Mesenchymal stem cell (in vitro differentiated cells and primary cell): ENCODE measurements at regions not wholly inside any gene's neighbourhood (a gene's known extent, or its start where the extent isn't known, plus 50 kb on each side); places are given as distances from the start of the nearest gene placed in this dataset.

Experiments
- DNase-seq: peaks from one replicate; pipeline ENCODE4 v3.0.0-alpha.2; 2013
- H2AFZ ChIP-seq: one replicate; pipeline ENCODE4 v1.6.1; 2013; ENCODE audit warnings: low read depth, mild to moderate bottlenecking, control low read depth, inconsistent platforms, low read length, moderate library complexity
- H2AK5ac ChIP-seq: 2 replicates; pipeline ENCODE4 v1.6.1; 2013; ENCODE audit warnings: low read length, moderate library complexity, mild to moderate bottlenecking, inconsistent platforms; ENCODE audit not compliant: severe bottlenecking
- H2BK120ac ChIP-seq: one replicate; pipeline ENCODE4 v1.6.1; 2013; ENCODE audit warnings: low read depth, mild to moderate bottlenecking, inconsistent platforms, low read length, moderate library complexity
- H2BK12ac ChIP-seq, 2 experiments: one replicate each; pipeline ENCODE4 v1.6.1; 2013; ENCODE audit warnings: inconsistent platforms in 2 of 2, low read length in 2 of 2, mild to moderate bottlenecking in 2 of 2, moderate library complexity in 2 of 2, control low read depth in 1 of 2
- H2BK15ac ChIP-seq: one replicate; pipeline ENCODE4 v1.6.1; 2013; ENCODE audit warnings: mild to moderate bottlenecking, low read depth, inconsistent platforms; ENCODE audit not compliant: poor library complexity, severe bottlenecking
- H2BK5ac ChIP-seq: 2 replicates; pipeline ENCODE4 v1.6.1; 2013; ENCODE audit warnings: low read depth, mild to moderate bottlenecking, low read length, control low read depth, inconsistent platforms; ENCODE audit not compliant: poor library complexity, severe bottlenecking
- H3K14ac ChIP-seq, 2 experiments: one replicate each; pipeline ENCODE4 v1.6.1; 2013; ENCODE audit warnings: inconsistent platforms in 2 of 2, low read length in 2 of 2, control low read depth in 1 of 2, mild to moderate bottlenecking in 1 of 2, moderate library complexity in 1 of 2
- H3K18ac ChIP-seq, 2 experiments: one replicate each; pipeline ENCODE4 v1.6.1; 2013; ENCODE audit warnings: inconsistent platforms in 2 of 2, low read length in 2 of 2, control low read depth in 1 of 2, low read depth in 1 of 2, mild to moderate bottlenecking in 1 of 2
- H3K23ac ChIP-seq, 2 experiments: one replicate each; pipeline ENCODE4 v1.6.1; 2013; ENCODE audit warnings: inconsistent platforms in 2 of 2, low read length in 2 of 2, mild to moderate bottlenecking in 2 of 2, moderate library complexity in 2 of 2, control low read depth in 1 of 2
- H3K27ac ChIP-seq: 2 replicates; pipeline ENCODE4 v1.5.1; 2013; ENCODE audit warnings: mild to moderate bottlenecking, moderate library complexity, low read length, control low read depth, inconsistent platforms; ENCODE audit not compliant: poor library complexity, severe bottlenecking
- H3K27me3 ChIP-seq, 2 experiments: 2 replicates each; pipeline versions ENCODE4 v1.6.1 to v1.7.0; 2013; ENCODE audit warnings: low read length in 2 of 2, mild to moderate bottlenecking in 2 of 2, moderate library complexity in 2 of 2, control low read depth in 1 of 2, inconsistent platforms in 1 of 2; ENCODE audit not compliant: control insufficient read depth in 1 of 2, insufficient read depth in 1 of 2
- H3K36me3 ChIP-seq, 2 experiments: 2 replicates each; pipeline versions ENCODE4 v1.6.1 to v1.7.0; 2013; ENCODE audit warnings: low read length in 2 of 2, control low read depth in 1 of 2, inconsistent platforms in 1 of 2, low read depth in 1 of 2, mild to moderate bottlenecking in 1 of 2; ENCODE audit not compliant: insufficient read depth in 2 of 2, control insufficient read depth in 1 of 2
- H3K4ac ChIP-seq, 2 experiments: one replicate each; pipeline ENCODE4 v1.6.1; 2013; ENCODE audit warnings: inconsistent platforms in 2 of 2, low read length in 2 of 2, mild to moderate bottlenecking in 2 of 2, moderate library complexity in 2 of 2, control low read depth in 1 of 2, low read depth in 1 of 2
- H3K4me1 ChIP-seq: 2 replicates; pipeline ENCODE4 v1.6.1; 2013; ENCODE audit warnings: low read depth, low read length, control low read depth; ENCODE audit not compliant: control insufficient read depth, insufficient read depth
- H3K4me2 ChIP-seq: 2 replicates; pipeline ENCODE4 v1.6.1; 2013; ENCODE audit warnings: low read length, mild to moderate bottlenecking, inconsistent platforms; ENCODE audit not compliant: poor library complexity, severe bottlenecking
- H3K4me3 ChIP-seq, 2 experiments: 2 replicates each; pipeline versions ENCODE4 v1.5.1 to v1.7.0; 2013; ENCODE audit warnings: low read length in 2 of 2, mild to moderate bottlenecking in 2 of 2, control low read depth in 1 of 2, low read depth in 1 of 2; ENCODE audit not compliant: insufficient read depth in 1 of 2
- H3K79me1 ChIP-seq: replicated peaks from 2 replicates; pipeline ENCODE4 v1.6.1; 2013; ENCODE audit warnings: mild to moderate bottlenecking, control low read depth, low read length, inconsistent platforms; ENCODE audit not compliant: poor library complexity, severe bottlenecking
- H3K9ac ChIP-seq: 2 replicates; pipeline ENCODE4 v1.7.0; 2013; ENCODE audit warnings: mild to moderate bottlenecking, low read length, moderate library complexity
- H3K9me3 ChIP-seq: 2 replicates; pipeline ENCODE4 v1.7.0; 2013; ENCODE audit warnings: mild to moderate bottlenecking, low read length; ENCODE audit not compliant: control insufficient read depth
- H4K8ac ChIP-seq: one replicate; pipeline ENCODE4 v1.6.1; 2013; ENCODE audit warnings: inconsistent platforms, mild to moderate bottlenecking, low read length, moderate library complexity
- H4K91ac ChIP-seq: one replicate; pipeline ENCODE4 v1.6.1; 2013; ENCODE audit warnings: mild to moderate bottlenecking, low read length, inconsistent platforms
- WGBS: methylation state at CpG from one replicate; pipeline ENCODE4 v1.1.7; 2013; ENCODE audit warnings: mixed read lengths; 5-methylcytosine and 5-hydroxymethylcytosine counted together

- no peaks in the 10 kb centered on the region for H3K79me1 ChIP-seq
- 85% methylated on average over 3 of the region's 5 CpGs for WGBS
- no peak overlapping the region for H3K4me3 ChIP-seq
- H3K4ac ChIP-seq = no peak overlapping the region
- no peak overlapping the region for H4K91ac ChIP-seq
- H2AK5ac ChIP-seq = no peak overlapping the region
- H3K18ac ChIP-seq = no peak overlapping the region
- no peak overlapping the region for H3K27ac ChIP-seq
- H3K27me3 ChIP-seq = no peaks in the 10 kb centered on the region
- H3K36me3 ChIP-seq = no peaks in the 10 kb centered on the region
- no peak overlapping the region for H3K9ac ChIP-seq
- no peak overlapping the region for H2BK5ac ChIP-seq
- H3K9me3 ChIP-seq = peaks cover 12% of the 10 kb centered on the region
- H2BK12ac ChIP-seq = no peak overlapping the region
- no peak overlapping the region for H2BK15ac ChIP-seq
- H3K14ac ChIP-seq = no peak overlapping the region
- no peak overlapping the region for H4K8ac ChIP-seq
- DNase-seq = no peak
- H2AFZ ChIP-seq = no peak overlapping the region
- no peak overlapping the region for H2BK120ac ChIP-seq
- H3K4me2 ChIP-seq = no peak overlapping the region
- no peaks in the 10 kb centered on the region for H3K4me1 ChIP-seq
- H3K23ac ChIP-seq = no peak overlapping the region
Observed at GRCh38 chr3:6124875-6125274, 736.0 kb upstream of the GRM7 start.

GRCh38 chr3:6125520-6125919 is 735.4 kb upstream of the GRM7 start:
- H2BK12ac ChIP-seq = no peak overlapping the region
- H2BK5ac ChIP-seq = no peak overlapping the region
- no peak overlapping the region for H4K91ac ChIP-seq
- H2BK15ac ChIP-seq = no peak overlapping the region
- no peaks in the 10 kb centered on the region for H3K36me3 ChIP-seq
- H3K27ac ChIP-seq = no peak overlapping the region
- H3K9ac ChIP-seq = no peak overlapping the region
- no peak overlapping the region for H3K4me2 ChIP-seq
- WGBS = 42% methylated on average over 3 of the region's 3 CpGs
- no peak for DNase-seq
- H2AK5ac ChIP-seq = no peak overlapping the region
- no peak overlapping the region for H3K18ac ChIP-seq
- H4K8ac ChIP-seq = no peak overlapping the region
- no peak overlapping the region for H3K4me3 ChIP-seq
- no peak overlapping the region for H3K14ac ChIP-seq
- H3K4me1 ChIP-seq = no peaks in the 10 kb centered on the region
- no peak overlapping the region for H3K4ac ChIP-seq
- no peak overlapping the region for H3K23ac ChIP-seq
- no peak overlapping the region for H2AFZ ChIP-seq
- H3K27me3 ChIP-seq = no peaks in the 10 kb centered on the region
- no peak overlapping the region for H2BK120ac ChIP-seq
- H3K79me1 ChIP-seq = no peaks in the 10 kb centered on the region
- peaks cover 9% of the 10 kb centered on the region for H3K9me3 ChIP-seq

- no peak overlapping the region for H3K27ac ChIP-seq
- DNase-seq = no peak
- no peak overlapping the region for H2AK5ac ChIP-seq
- H3K27me3 ChIP-seq = no peaks in the 10 kb centered on the region
- no peak overlapping the region for H3K9ac ChIP-seq
- no peaks in the 10 kb centered on the region for H3K79me1 ChIP-seq
- WGBS = 93% methylated on average over 7 of the region's 8 CpGs
- no peaks in the 10 kb centered on the region for H3K4me1 ChIP-seq
- no peak overlapping the region for H3K18ac ChIP-seq
- no peak overlapping the region for H2BK120ac ChIP-seq
- H3K36me3 ChIP-seq = no peaks in the 10 kb centered on the region
- peaks cover 30% of the 10 kb centered on the region for H3K9me3 ChIP-seq
- no peak overlapping the region for H4K8ac ChIP-seq
- no peak overlapping the region for H3K14ac ChIP-seq
- no peak overlapping the region for H3K4me2 ChIP-seq
- H2BK5ac ChIP-seq = no peak overlapping the region
- H3K4ac ChIP-seq = no peak overlapping the region
- H3K4me3 ChIP-seq = no peak overlapping the region
- H4K91ac ChIP-seq = no peak overlapping the region
- H2BK12ac ChIP-seq = no peak overlapping the region
- H2BK15ac ChIP-seq = no peak overlapping the region
- no peak overlapping the region for H2AFZ ChIP-seq
- no peak overlapping the region for H3K23ac ChIP-seq
Observed at GRCh38 chr3:6132684-6133432, 728.1 kb upstream of the GRM7 start.

- Histone ChIP-seq H4K91ac (no peak overlapping the region), H3K4me1 (no peaks in the 10 kb centered on the region), H3K4me3 (no peak overlapping the region), H3K4ac (no peak overlapping the region), H3K36me3 (no peaks in the 10 kb centered on the region), H3K18ac (no peak overlapping the region), H2BK120ac (no peak overlapping the region), H3K9ac (no peak overlapping the region), H2BK5ac (no peak overlapping the region), H3K27ac (no peak overlapping the region), H2AFZ (no peak overlapping the region), H3K9me3 (peaks cover 24% of the 10 kb centered on the region), H2AK5ac (no peak overlapping the region), H3K4me2 (no peak overlapping the region), H3K27me3 (no peaks in the 10 kb centered on the region), H3K14ac (no peak overlapping the region), H2BK12ac (no peak overlapping the region), H3K23ac (no peak overlapping the region), H4K8ac (no peak overlapping the region), H2BK15ac (no peak overlapping the region), H3K79me1 (no peaks in the 10 kb centered on the region)
- WGBS = 85% methylated on average over 2 of the region's 3 CpGs
- no peak for DNase-seq
Observed at GRCh38 chr3:6142707-6143106, 718.2 kb upstream of the GRM7 start.
